HEK293 (cell line): ENCODE measurements at regions not wholly inside any gene's neighbourhood (a gene's known extent, or its start where the extent isn't known, plus 50 kb on each side); places are given as distances from the start of the nearest gene placed in this dataset.

ENCODE experiments used
- CTCF ChIA-PET: fragments of 350-600 bp; formaldehyde crosslinking; extraction: SDS; loops from one replicate; lab custom pipeline; 2021; ENCODE audit warnings: antibody characterized with exemption; lab: Yijun Ruan, JAX
- POLR2A ChIA-PET: fragments of 300-600 bp; formaldehyde crosslinking; extraction: SDS; loops from one replicate; lab custom pipeline; 2020; ENCODE audit warnings: antibody characterized with exemption, inconsistent platforms; lab: Yijun Ruan, JAX
- H3K27ac ChIP-seq: fragments of 200-500 bp; sonication (Bioruptor generic); 2 replicates; pipeline ENCODE4 v1.5.1; 2014; ENCODE audit warnings: low read depth, low read length, control low read depth, inconsistent platforms; ENCODE audit errors: extremely low read depth
- H3K36me3 ChIP-seq, 2 experiments: fragments of 200-500 bp in 1 of 2; sonication (Bioruptor generic) in 1 of 2; 1 replicate in 1 of 2; 2 replicates in 1 of 2; pipeline ENCODE4 v1.5.1; 2014 to 2017; ENCODE audit warnings: inconsistent platforms in 2 of 2, low read length in 2 of 2; ENCODE audit not compliant: control insufficient read depth in 2 of 2, insufficient read depth in 1 of 2
- H3K4me1 ChIP-seq: fragments of 200-500 bp; sonication (Bioruptor generic); 2 replicates; pipeline ENCODE4 v1.5.1; 2014; ENCODE audit warnings: mild to moderate bottlenecking, low read length, inconsistent platforms; ENCODE audit not compliant: control insufficient read depth, insufficient read depth
- H3K4me3 ChIP-seq: 2 replicates; pipeline ENCODE4 v1.5.1; 2011; ENCODE audit warnings: low read depth, mild to moderate bottlenecking, control low read depth, low read length, moderate library complexity
- H3K9me3 ChIP-seq: fragments of 200-500 bp; sonication (Bioruptor generic); 2 replicates; pipeline ENCODE4 v1.5.1; 2014; ENCODE audit warnings: low read depth, low read length, inconsistent platforms; ENCODE audit not compliant: control insufficient read depth, insufficient read depth
- AEBP2 ChIP-seq: fragments of 450-650 bp; formaldehyde crosslinking; IDR thresholded peaks from 2 replicates; pipeline ENCODE4 v1.5.1; 2016; ENCODE audit warnings: missing biosample characterization, missing genetic modification characterization, borderline replicate concordance
- ZBTB8A ChIP-seq: fragments of 450-650 bp; formaldehyde crosslinking; IDR thresholded peaks from 2 replicates; pipeline ENCODE4 v1.5.1; 2016; ENCODE audit warnings: missing biosample characterization, missing genetic modification characterization
- ZFHX2 ChIP-seq: fragments of 450-650 bp; formaldehyde crosslinking; conservative IDR thresholded peaks from 2 replicates; pipeline ENCODE4 v1.5.1; 2016; ENCODE audit warnings: missing biosample characterization, missing genetic modification characterization
- ZNF133 ChIP-seq: fragments of 450-650 bp; formaldehyde crosslinking; IDR thresholded peaks from 2 replicates; pipeline ENCODE4 v1.5.1; 2016; ENCODE audit warnings: missing biosample characterization, missing genetic modification characterization
- ZNF148 ChIP-seq: fragments of 450-650 bp; formaldehyde crosslinking; IDR thresholded peaks from 2 replicates; pipeline ENCODE4 v1.5.0; 2017; ENCODE audit warnings: missing biosample characterization, missing genetic modification characterization, borderline replicate concordance
- ZNF211 ChIP-seq: fragments of 450-650 bp; formaldehyde crosslinking; IDR thresholded peaks from 2 replicates; pipeline ENCODE4 v1.5.1; 2016; ENCODE audit warnings: low read depth, missing biosample characterization, missing genetic modification characterization
- ZNF239 ChIP-seq: fragments of 450-650 bp; formaldehyde crosslinking; IDR thresholded peaks from 2 replicates; pipeline ENCODE4 v1.5.1; 2016; ENCODE audit warnings: missing biosample characterization, missing genetic modification characterization
- ZNF274 ChIP-seq, 2 experiments: fragments of 200-500 bp in 1 of 2; fragments of 450-650 bp in 1 of 2; sonication (Bioruptor generic) in 1 of 2; formaldehyde crosslinking in 1 of 2; IDR thresholded peaks; 2 replicates each; pipeline versions ENCODE4 v1.5.1 to v1.6.1; 2014 to 2016; ENCODE audit warnings: borderline replicate concordance in 1 of 2, inconsistent platforms in 1 of 2, low read length in 1 of 2, missing biosample characterization in 1 of 2, missing genetic modification characterization in 1 of 2
- ZNF311 ChIP-seq: fragments of 450-650 bp; formaldehyde crosslinking; IDR thresholded peaks from 2 replicates; pipeline ENCODE4 v1.5.1; 2017; ENCODE audit warnings: missing biosample characterization, missing genetic modification characterization, borderline replicate concordance
- ZNF391 ChIP-seq: fragments of 450-650 bp; formaldehyde crosslinking; IDR thresholded peaks from 2 replicates; pipeline ENCODE4 v1.5.1; 2016; ENCODE audit warnings: low read depth, missing biosample characterization, missing genetic modification characterization, borderline replicate concordance
- ZNF514 ChIP-seq: fragments of 450-650 bp; formaldehyde crosslinking; IDR thresholded peaks from 2 replicates; pipeline ENCODE4 v1.5.1; 2016; ENCODE audit warnings: missing biosample characterization, missing genetic modification characterization
- ZNF529 ChIP-seq: fragments of 450-650 bp; formaldehyde crosslinking; IDR thresholded peaks from 2 replicates; pipeline ENCODE4 v1.5.1; 2017; ENCODE audit warnings: missing genetic modification characterization, missing biosample characterization; ENCODE audit not compliant: insufficient replicate concordance
- ZNF549 ChIP-seq: fragments of 450-650 bp; IDR thresholded peaks from 2 replicates; pipeline ENCODE4 v1.5.1; 2018; ENCODE audit warnings: missing biosample characterization, missing genetic modification characterization, mild to moderate bottlenecking, inconsistent platforms, moderate library complexity
- ZNF558 ChIP-seq: fragments of 450-650 bp; formaldehyde crosslinking; IDR thresholded peaks from 2 replicates; pipeline ENCODE4 v1.5.1; 2016; ENCODE audit warnings: missing biosample characterization, missing genetic modification characterization
- ZNF600 ChIP-seq: fragments of 450-650 bp; formaldehyde crosslinking; IDR thresholded peaks from 2 replicates; pipeline ENCODE4 v1.5.1; 2016; ENCODE audit warnings: missing biosample characterization, missing genetic modification characterization
- ZNF624 ChIP-seq: fragments of 450-650 bp; formaldehyde crosslinking; IDR thresholded peaks from 2 replicates; pipeline ENCODE4 v1.5.1; 2017; ENCODE audit warnings: missing biosample characterization, missing genetic modification characterization
- ZNF645 ChIP-seq: fragments of 450-650 bp; formaldehyde crosslinking; IDR thresholded peaks from 2 replicates; pipeline ENCODE4; 2016; ENCODE audit warnings: missing biosample characterization, missing genetic modification characterization
- ZNF837 ChIP-seq: fragments of 450-650 bp; formaldehyde crosslinking; IDR thresholded peaks from 2 replicates; pipeline ENCODE4 v1.5.1; 2016; ENCODE audit warnings: missing biosample characterization, missing genetic modification characterization
- ZXDB ChIP-seq: fragments of 450-650 bp; formaldehyde crosslinking; IDR thresholded peaks from 2 replicates; pipeline ENCODE4 v1.5.1; 2016; ENCODE audit warnings: missing biosample characterization, missing genetic modification characterization
- TF ChIP-seq, protein P1 (sequence below): sonication (generic); formaldehyde crosslinking; IDR thresholded peaks from 2 replicates; pipeline ENCODE4 v1.8.1; 2022; ENCODE audit warnings: mild to moderate bottlenecking, moderate library complexity, missing genetic modification reagents
- TF ChIP-seq, protein P2 (sequence below): fragments of 450-650 bp; formaldehyde crosslinking; conservative IDR thresholded peaks from 2 replicates; pipeline ENCODE4 v1.5.1; 2016; ENCODE audit warnings: low read depth, missing biosample characterization, missing genetic modification characterization

DNA sequence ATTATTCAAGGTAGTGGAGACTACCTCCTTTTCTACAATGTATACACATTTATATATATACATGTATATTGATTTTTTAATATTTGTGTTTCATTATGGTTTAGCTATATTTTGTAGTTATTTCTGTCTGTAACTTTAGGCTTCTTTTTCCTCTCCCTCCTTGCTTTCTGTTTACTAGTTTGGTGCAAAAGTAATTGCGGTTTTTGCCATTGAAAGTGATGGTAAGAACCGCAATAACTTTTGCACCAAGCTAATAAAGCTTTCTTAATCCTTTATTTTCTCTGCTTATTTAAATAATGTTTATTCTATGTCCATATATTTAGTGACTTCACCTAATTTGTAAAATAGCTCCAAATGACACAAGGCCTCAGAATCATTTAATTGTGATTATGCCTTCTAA is 195.3 kb upstream of the PLSCR5 start:
- H3K4me3 ChIP-seq: no peak overlapping the region
- H3K27ac ChIP-seq: no peak overlapping the region
- H3K4me1 ChIP-seq: no peaks in the 10 kb centered on the region
- no peak for TF ChIP-seq ZNF391
- CTCF ChIA-PET: interaction anchor here (0.7 kb wide), 1 partner anchor 857 kb away, joined by 4 read pairs; no protein-coding TSS in a partner anchor
- POLR2A ChIA-PET: no interaction called here
- no peaks in the 10 kb centered on the region for H3K36me3 ChIP-seq
- no peaks in the 10 kb centered on the region for H3K9me3 ChIP-seq

GRCh38 chr3:146796078-146796477 is 190.9 kb upstream of the PLSCR5 start:
- ChIA-PET POLR2A (no interaction called here), CTCF (no interaction called here)
- TF ChIP-seq ZNF558 (tag by site-specific recombination) (no peak), ZBTB8A (tag by site-specific recombination) (no peak), ZFHX2 (tag by site-specific recombination) (no peak), ZNF239 (tag by site-specific recombination) (no peak), ZNF514 (no peak), ZXDB (tag by site-specific recombination) (no peak), ZNF645 (tag by site-specific recombination) (no peak), ZNF624 (tag by site-specific recombination) (no peak), ZNF148 (no peak), ZNF529 (tag by site-specific recombination) (no peak), ZNF311 (no peak)
- TF ChIP-seq, protein P1, sequence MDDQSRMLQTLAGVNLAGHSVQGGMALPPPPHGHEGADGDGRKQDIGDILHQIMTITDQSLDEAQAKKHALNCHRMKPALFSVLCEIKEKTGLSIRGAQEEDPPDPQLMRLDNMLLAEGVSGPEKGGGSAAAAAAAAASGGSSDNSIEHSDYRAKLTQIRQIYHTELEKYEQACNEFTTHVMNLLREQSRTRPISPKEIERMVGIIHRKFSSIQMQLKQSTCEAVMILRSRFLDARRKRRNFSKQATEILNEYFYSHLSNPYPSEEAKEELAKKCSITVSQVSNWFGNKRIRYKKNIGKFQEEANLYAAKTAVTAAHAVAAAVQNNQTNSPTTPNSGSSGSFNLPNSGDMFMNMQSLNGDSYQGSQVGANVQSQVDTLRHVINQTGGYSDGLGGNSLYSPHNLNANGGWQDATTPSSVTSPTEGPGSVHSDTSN (CRISPR knock-in tag): no peak
- no peaks in the 10 kb centered on the region for H3K9me3 ChIP-seq
- no peaks in the 10 kb centered on the region for H3K36me3 ChIP-seq
- no peak overlapping the region for H3K4me3 ChIP-seq
- H3K27ac ChIP-seq: no peak overlapping the region
- no peaks in the 10 kb centered on the region for H3K4me1 ChIP-seq

DNA sequence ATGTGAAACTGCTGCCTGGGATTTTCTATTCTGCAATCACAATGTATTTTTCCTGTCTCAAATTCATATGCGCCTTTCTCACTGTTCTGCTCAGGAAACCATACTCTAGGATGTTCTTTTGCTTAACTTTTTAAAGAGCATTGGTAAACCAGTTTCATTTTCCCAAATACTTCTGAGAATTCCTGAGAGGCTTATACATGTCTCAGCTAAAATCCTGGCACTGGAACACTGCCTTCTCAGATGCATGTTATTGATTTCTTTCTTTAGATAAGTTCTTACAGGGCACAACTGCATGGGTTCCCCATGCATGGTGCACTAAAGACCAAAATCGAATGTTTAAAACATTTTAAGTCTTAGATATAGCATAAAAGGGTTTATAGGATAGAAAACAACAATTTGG is 178.3 kb upstream of the PLSCR5 start:
- no peak overlapping the region for H3K4me3 ChIP-seq
- no peaks in the 10 kb centered on the region for H3K36me3 ChIP-seq
- no peak overlapping the region for H3K27ac ChIP-seq
- no peaks in the 10 kb centered on the region for H3K4me1 ChIP-seq
- CTCF ChIA-PET: interaction anchor here (0.7 kb wide), 1 partner anchor 74 kb away, joined by 6 read pairs; no protein-coding TSS in a partner anchor
- H3K9me3 ChIP-seq: no peaks in the 10 kb centered on the region
- POLR2A ChIA-PET: no interaction called here
- TF ChIP-seq ZNF549 (tag by site-specific recombination): no peak
- no peak for TF ChIP-seq ZNF600 (tag by site-specific recombination)
- no peak for TF ChIP-seq ZNF837 (tag by site-specific recombination)
- TF ChIP-seq ZNF133 (tag by site-specific recombination): no peak
- no peak for TF ChIP-seq AEBP2 (tag by site-specific recombination)
- TF ChIP-seq ZNF211: no peak
- TF ChIP-seq, protein P2, sequence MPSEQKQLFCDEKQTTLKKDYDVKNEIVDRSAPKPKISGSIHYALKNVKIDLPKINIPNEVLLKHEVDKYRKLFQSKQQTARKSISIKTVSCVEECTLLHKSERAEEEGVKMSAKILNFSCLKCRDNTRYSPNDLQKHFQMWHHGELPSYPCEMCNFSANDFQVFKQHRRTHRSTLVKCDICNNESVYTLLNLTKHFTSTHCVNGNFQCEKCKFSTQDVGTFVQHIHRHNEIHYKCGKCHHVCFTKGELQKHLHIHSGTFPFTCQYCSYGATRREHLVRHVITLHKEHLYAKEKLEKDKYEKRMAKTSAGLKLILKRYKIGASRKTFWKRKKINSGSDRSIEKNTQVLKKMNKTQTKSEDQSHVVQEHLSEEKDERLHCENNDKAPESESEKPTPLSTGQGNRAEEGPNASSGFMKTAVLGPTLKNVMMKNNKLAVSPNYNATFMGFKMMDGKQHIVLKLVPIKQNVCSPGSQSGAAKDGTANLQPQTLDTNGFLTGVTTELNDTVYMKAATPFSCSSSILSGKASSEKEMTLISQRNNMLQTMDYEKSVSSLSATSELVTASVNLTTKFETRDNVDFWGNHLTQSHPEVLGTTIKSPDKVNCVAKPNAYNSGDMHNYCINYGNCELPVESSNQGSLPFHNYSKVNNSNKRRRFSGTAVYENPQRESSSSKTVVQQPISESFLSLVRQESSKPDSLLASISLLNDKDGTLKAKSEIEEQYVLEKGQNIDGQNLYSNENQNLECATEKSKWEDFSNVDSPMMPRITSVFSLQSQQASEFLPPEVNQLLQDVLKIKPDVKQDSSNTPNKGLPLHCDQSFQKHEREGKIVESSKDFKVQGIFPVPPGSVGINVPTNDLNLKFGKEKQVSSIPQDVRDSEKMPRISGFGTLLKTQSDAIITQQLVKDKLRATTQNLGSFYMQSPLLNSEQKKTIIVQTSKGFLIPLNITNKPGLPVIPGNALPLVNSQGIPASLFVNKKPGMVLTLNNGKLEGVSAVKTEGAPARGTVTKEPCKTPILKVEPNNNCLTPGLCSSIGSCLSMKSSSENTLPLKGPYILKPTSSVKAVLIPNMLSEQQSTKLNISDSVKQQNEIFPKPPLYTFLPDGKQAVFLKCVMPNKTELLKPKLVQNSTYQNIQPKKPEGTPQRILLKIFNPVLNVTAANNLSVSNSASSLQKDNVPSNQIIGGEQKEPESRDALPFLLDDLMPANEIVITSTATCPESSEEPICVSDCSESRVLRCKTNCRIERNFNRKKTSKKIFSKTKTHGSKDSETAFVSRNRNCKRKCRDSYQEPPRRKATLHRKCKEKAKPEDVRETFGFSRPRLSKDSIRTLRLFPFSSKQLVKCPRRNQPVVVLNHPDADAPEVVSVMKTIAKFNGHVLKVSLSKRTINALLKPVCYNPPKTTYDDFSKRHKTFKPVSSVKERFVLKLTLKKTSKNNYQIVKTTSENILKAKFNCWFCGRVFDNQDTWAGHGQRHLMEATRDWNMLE: no peak
- TF ChIP-seq ZNF274 (IDR thresholded peaks at IDR 0.05; ENCODE audit: low read length): no peak
- TF ChIP-seq ZNF274 (tag by site-specific recombination; IDR thresholded peaks at IDR 0.05; ENCODE audit: borderline replicate concordance): no peak
